Transverse colon (tissue), 4 donors: ENCODE measurements at regions not wholly inside any gene's neighbourhood (a gene's known extent, or its start where the extent isn't known, plus 50 kb on each side); places are given as distances from the start of the nearest gene placed in this dataset.

Source experiments
- CTCF ChIP-seq, 5 experiments: fragments of 200-600 bp in 3 of 5; fragments of 450-650 bp in 2 of 5; sonication (generic) in 3 of 5; IDR thresholded peaks; 1 replicate in 2 of 5; 2 replicates in 3 of 5; pipeline ENCODE4 v1.5.1; 2016 to 2017; ENCODE audit warnings: antibody characterized with exemption in 5 of 5, inconsistent platforms in 3 of 5, mild to moderate bottlenecking in 2 of 5, moderate library complexity in 1 of 5
- EP300 ChIP-seq: sonication (generic); formaldehyde crosslinking; IDR thresholded peaks from one replicate; pipeline ENCODE4 v1.6.1; 2017; ENCODE audit warnings: antibody characterized with exemption, low read depth
- POLR2A ChIP-seq: fragments of 450-650 bp; IDR thresholded peaks from one replicate; pipeline ENCODE4 v1.6.1; 2016; ENCODE audit warnings: antibody characterized with exemption, mild to moderate bottlenecking, moderate library complexity
- POLR2AphosphoS5 ChIP-seq, 3 donors: sonication (generic); formaldehyde crosslinking; IDR thresholded peaks; one replicate each; pipeline ENCODE4 v1.6.1; 2016; ENCODE audit warnings: antibody characterized with exemption in 3 of 3

- TF ChIP-seq EP300 (no peak), CTCF (IDR thresholded peaks at IDR 0.05) (no peak), POLR2A (no peak), POLR2AphosphoS5 (IDR thresholded peaks at IDR 0.05) (no peak)
Measured at GRCh38 chr10:108421266-108421665, 1256.8 kb upstream of the SORCS1 start.
